ENCODE measurements at regions not wholly inside any gene's neighbourhood (a gene's known extent, or its start where the extent isn't known, plus 50 kb on each side); places are given as distances from the start of the nearest gene placed in this dataset.
A peak's percentile ranks its signal among the peaks of the same experiment; 100 is the strongest.

DNA sequence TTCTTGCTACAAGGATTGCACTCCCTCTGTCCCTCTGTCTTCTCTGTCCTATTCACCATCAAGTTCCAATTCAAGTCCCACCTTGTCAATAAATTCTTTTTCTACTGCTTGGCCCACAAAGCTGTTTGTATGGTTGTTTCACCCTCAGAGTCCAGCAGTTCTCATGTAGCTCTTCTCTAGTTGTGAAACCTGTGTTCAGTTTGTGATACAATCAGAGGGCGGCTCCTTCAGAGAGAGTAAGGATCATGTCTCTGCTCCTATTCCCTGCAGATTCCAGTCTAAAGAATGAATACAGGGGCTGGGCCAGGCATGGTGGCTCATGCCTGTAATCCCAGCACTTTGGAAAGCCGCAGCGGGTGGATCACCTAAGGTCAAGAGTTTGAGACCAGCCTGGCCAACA, 126.6 kb upstream of the BET1 start:
- Histone ChIP-seq H3K27me3 (ENCODE audit: control insufficient read depth, insufficient read depth, low read length) (no peaks in the 10 kb centered on the region), H3K36me3 (ENCODE audit: control insufficient read depth, insufficient read depth, low read length) (no peaks in the 10 kb centered on the region), H3K4me3 (ENCODE audit: low read depth, low read length) (no peak overlapping the region)
- TF ChIP-seq, protein P1, sequence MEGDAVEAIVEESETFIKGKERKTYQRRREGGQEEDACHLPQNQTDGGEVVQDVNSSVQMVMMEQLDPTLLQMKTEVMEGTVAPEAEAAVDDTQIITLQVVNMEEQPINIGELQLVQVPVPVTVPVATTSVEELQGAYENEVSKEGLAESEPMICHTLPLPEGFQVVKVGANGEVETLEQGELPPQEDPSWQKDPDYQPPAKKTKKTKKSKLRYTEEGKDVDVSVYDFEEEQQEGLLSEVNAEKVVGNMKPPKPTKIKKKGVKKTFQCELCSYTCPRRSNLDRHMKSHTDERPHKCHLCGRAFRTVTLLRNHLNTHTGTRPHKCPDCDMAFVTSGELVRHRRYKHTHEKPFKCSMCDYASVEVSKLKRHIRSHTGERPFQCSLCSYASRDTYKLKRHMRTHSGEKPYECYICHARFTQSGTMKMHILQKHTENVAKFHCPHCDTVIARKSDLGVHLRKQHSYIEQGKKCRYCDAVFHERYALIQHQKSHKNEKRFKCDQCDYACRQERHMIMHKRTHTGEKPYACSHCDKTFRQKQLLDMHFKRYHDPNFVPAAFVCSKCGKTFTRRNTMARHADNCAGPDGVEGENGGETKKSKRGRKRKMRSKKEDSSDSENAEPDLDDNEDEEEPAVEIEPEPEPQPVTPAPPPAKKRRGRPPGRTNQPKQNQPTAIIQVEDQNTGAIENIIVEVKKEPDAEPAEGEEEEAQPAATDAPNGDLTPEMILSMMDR (IDR thresholded peaks at IDR 0.05; ENCODE audit: insufficient read depth, low read length, poor library complexity, severe bottlenecking) = no peak
- DNase-seq (ENCODE audit: low read depth) = no peak

DNA sequence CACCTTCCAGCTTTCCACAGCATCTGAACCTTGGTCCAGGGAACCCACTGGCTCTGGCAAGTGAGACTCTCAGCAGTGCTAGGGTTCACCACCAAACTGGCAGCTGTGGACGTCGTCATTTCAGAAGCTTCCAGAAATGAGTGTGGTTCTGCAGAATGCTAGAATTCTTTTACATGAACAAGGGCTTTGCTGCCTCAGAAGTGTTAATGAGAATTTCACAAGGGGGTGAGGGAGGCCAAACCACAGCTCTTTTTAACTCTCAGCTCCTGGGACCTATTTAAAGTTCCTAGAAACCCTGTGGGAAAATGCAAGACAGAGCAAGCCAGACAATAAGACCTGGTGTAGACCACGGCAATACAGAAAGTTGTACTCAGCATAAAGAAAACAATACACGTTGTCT, 129.3 kb upstream of the BET1 start:
- Histone ChIP-seq H3K36me3 (ENCODE audit: control insufficient read depth, insufficient read depth, low read length) (no peaks in the 10 kb centered on the region), H3K4me3 (ENCODE audit: low read depth, low read length) (no peak overlapping the region), H3K27me3 (ENCODE audit: control insufficient read depth, insufficient read depth, low read length) (no peaks in the 10 kb centered on the region)
- TF ChIP-seq, protein P1 (IDR thresholded peaks at IDR 0.05; ENCODE audit: insufficient read depth, low read length, poor library complexity, severe bottlenecking) = no peak
- peak; percentile 18 for DNase-seq (ENCODE audit: low read depth)

DNA sequence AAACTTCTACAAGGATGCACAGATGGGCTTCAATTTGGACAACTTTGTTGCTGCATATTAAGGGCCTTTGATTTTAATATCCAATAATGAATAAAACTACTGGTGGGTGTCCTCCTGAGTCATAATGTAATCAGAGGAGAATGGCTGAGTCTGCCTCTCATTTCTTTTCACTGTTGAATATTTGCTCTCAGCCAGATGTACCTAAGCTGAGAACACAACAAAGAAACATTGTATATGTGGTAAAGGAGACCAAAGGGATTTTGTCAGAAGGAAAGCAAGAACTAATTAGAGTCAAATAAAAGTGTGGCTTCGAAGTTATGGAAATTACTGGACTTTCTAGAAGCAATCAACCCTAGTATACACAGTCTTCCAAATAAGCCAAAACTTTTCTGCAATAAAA, 131.0 kb upstream of the BET1 start:
- Histone ChIP-seq H3K27me3 (ENCODE audit: control insufficient read depth, insufficient read depth, low read length) (no peaks in the 10 kb centered on the region), H3K4me3 (ENCODE audit: low read depth, low read length) (no peak overlapping the region), H3K36me3 (ENCODE audit: control insufficient read depth, insufficient read depth, low read length) (no peaks in the 10 kb centered on the region)
- DNase-seq (ENCODE audit: low read depth) = no peak
- TF ChIP-seq, protein P1 (IDR thresholded peaks at IDR 0.05; ENCODE audit: insufficient read depth, low read length, poor library complexity, severe bottlenecking) = no peak

DNA sequence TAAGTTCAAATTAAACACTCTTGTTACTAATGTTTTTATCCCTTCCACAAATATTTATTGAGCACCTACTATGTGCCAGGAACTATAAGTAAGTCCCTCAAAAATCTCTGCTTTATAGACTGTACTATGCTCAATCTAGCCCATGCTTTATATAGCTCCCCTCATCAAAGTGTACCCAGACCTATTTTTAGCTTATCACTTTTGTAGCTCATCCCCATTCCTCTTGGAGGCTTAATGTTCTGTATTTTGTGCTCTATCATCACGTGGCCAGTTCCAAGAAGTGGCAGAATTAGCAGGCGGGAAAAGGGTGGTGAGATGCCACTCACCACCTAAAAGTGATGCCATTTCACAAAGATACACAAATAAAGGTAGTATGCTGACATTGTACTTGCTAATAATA, 138.1 kb upstream of the BET1 start:
- no peaks in the 10 kb centered on the region for H3K36me3 ChIP-seq (ENCODE audit: control insufficient read depth, insufficient read depth, low read length)
- H3K27me3 ChIP-seq (ENCODE audit: control insufficient read depth, insufficient read depth, low read length) = no peaks in the 10 kb centered on the region
- no peak for DNase-seq (ENCODE audit: low read depth)
- TF ChIP-seq, protein P1 (IDR thresholded peaks at IDR 0.05; ENCODE audit: insufficient read depth, low read length, poor library complexity, severe bottlenecking) = no peak
- no peak overlapping the region for H3K4me3 ChIP-seq (ENCODE audit: low read depth, low read length)

DNA sequence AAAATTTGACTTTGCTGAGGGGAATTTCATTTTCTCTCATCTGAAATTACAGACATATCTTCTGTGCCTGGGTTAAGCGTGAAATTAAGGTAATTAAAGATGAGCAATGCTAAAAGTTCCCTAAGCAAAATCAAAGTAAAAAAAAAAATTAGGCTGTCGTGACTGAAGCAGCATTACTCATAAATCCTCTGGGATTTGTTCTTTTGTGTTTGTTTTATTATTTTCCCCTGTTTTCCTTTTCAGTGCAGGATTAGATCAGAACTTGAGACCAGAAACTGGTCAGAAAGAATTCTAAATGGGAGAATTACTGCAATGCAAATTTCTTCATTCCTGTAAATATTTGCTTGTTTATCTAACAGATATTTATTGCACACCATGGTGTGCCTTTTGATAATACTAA, 141.4 kb upstream of the BET1 start:
- TF ChIP-seq, protein P1 (IDR thresholded peaks at IDR 0.05; ENCODE audit: insufficient read depth, low read length, poor library complexity, severe bottlenecking) = no peak
- no peaks in the 10 kb centered on the region for H3K27me3 ChIP-seq (ENCODE audit: control insufficient read depth, insufficient read depth, low read length)
- DNase-seq (ENCODE audit: low read depth) = no peak
- H3K4me3 ChIP-seq (ENCODE audit: low read depth, low read length) = no peak overlapping the region
- H3K36me3 ChIP-seq (ENCODE audit: control insufficient read depth, insufficient read depth, low read length) = no peaks in the 10 kb centered on the region

DNA sequence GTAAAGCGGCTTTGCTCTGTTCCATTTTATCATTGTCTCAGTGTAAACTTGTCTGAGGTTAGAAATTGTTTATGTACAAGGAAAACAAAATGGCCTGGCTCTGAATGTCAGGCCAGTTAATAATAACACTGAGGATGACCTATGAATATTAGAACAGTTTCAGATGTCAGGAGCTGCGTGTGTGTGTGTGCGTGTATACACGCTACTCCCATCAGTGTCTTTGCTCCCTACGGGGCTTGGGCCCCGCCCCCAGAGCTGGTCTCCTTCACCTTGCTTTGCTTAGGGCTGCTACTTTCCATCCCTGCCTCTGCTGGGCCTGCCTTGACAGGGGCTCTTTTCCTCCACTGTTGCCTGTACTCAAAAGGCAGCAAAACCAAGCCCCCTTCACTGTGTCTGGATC, 142.3 kb upstream of the BET1 start:
- Histone ChIP-seq H3K4me3 (ENCODE audit: low read depth, low read length) (no peak overlapping the region), H3K36me3 (ENCODE audit: control insufficient read depth, insufficient read depth, low read length) (no peaks in the 10 kb centered on the region), H3K27me3 (ENCODE audit: control insufficient read depth, insufficient read depth, low read length) (no peaks in the 10 kb centered on the region)
- DNase-seq (ENCODE audit: low read depth) = no peak
- TF ChIP-seq, protein P1 (IDR thresholded peaks at IDR 0.05; ENCODE audit: insufficient read depth, low read length, poor library complexity, severe bottlenecking) = no peak
